Forelimb muscle (tissue), 1 donor: ENCODE measurements at regions not wholly inside any gene's neighbourhood (a gene's known extent, or its start where the extent isn't known, plus 50 kb on each side); places are given as distances from the start of the nearest gene placed in this dataset.
"Not testable (repeated sequence)": the region's sequence is repeated elsewhere in the genome, so short reads cannot be mapped to it uniquely, and the experiment has no call there.

ENCODE experiments used
- DNase-seq: peaks from one replicate; pipeline ENCODE4 v3.0.0-alpha.2; 2013; ENCODE audit warnings: low read depth

GRCh38 chr7:15820319-15820718, 133.8 kb upstream of the MEOX2 start:
- DNase-seq, result no peak

GRCh38 chr7:15816835-15817426, 130.4 kb upstream of the MEOX2 start:
- DNase-seq, result no peak

- no peak for DNase-seq
These were observed 127.0 kb upstream of the MEOX2 start for GRCh38 chr7:15813448-15813847.

- not testable (repeated sequence) for DNase-seq
These were observed 123.9 kb upstream of the MEOX2 start for GRCh38 chr7:15810383-15810782.

GRCh38 chr7:15809936-15810335, 123.5 kb upstream of the MEOX2 start:
- DNase-seq, result not testable (repeated sequence)

- no peak for DNase-seq
These were observed 119.4 kb upstream of the MEOX2 start for GRCh38 chr7:15805891-15806290.

- DNase-seq, result peak; percentile 89
These were observed 115.9 kb upstream of the MEOX2 start for GRCh38 chr7:15802425-15802824.

GRCh38 chr7:15801551-15801950, 115.1 kb upstream of the MEOX2 start:
- peak; percentile 93 for DNase-seq

- no peak for DNase-seq
These were observed 114.6 kb upstream of the MEOX2 start for GRCh38 chr7:15801041-15801440.

GRCh38 chr7:15798081-15798480, 111.6 kb upstream of the MEOX2 start:
- no peak for DNase-seq

GRCh38 chr7:15795393-15795792, 108.9 kb upstream of the MEOX2 start:
- DNase-seq, result peak; percentile 83

GRCh38 chr7:15794801-15795200, 108.3 kb upstream of the MEOX2 start:
- DNase-seq, result no peak

- no peak for DNase-seq
These were observed 98.2 kb upstream of the MEOX2 start for GRCh38 chr7:15784694-15785030.

- no peak for DNase-seq
These were observed 97.7 kb upstream of the MEOX2 start for GRCh38 chr7:15783987-15784693.

- DNase-seq, result no peak
These were observed 96.2 kb upstream of the MEOX2 start for GRCh38 chr7:15782656-15783055.

GRCh38 chr7:15781944-15782343, 95.5 kb upstream of the MEOX2 start:
- DNase-seq, result no peak

GRCh38 chr7:15780271-15780670, 93.8 kb upstream of the MEOX2 start:
- no peak for DNase-seq

GRCh38 chr7:15778191-15778590, 91.7 kb upstream of the MEOX2 start:
- DNase-seq, result no peak

- DNase-seq, result no peak
These were observed 79.3 kb upstream of the MEOX2 start for GRCh38 chr7:15765753-15766152.

GRCh38 chr7:15764851-15765382, 78.4 kb upstream of the MEOX2 start:
- DNase-seq, result peak; percentile 70

GRCh38 chr7:15764010-15764409, 77.5 kb upstream of the MEOX2 start:
- DNase-seq, result no peak

GRCh38 chr7:15757041-15758000, 70.8 kb upstream of the MEOX2 start:
- no peak for DNase-seq
